HG03280 (cell line): ENCODE measurements at regions not wholly inside any gene's neighbourhood (a gene's known extent, or its start where the extent isn't known, plus 50 kb on each side); places are given as distances from the start of the nearest gene placed in this dataset.
"Not testable (repeated sequence)": the region's sequence is repeated elsewhere in the genome, so short reads cannot be mapped to it uniquely, and the experiment has no call there.

Source experiments
- ATAC-seq: cut with Tn5 transposase; IDR thresholded peaks from one replicate; pipeline ENCODE4 v1.9.1; 2021; ENCODE audit warnings: mild to moderate bottlenecking, moderate library complexity; ENCODE audit not compliant: unreplicated experiment

DNA sequence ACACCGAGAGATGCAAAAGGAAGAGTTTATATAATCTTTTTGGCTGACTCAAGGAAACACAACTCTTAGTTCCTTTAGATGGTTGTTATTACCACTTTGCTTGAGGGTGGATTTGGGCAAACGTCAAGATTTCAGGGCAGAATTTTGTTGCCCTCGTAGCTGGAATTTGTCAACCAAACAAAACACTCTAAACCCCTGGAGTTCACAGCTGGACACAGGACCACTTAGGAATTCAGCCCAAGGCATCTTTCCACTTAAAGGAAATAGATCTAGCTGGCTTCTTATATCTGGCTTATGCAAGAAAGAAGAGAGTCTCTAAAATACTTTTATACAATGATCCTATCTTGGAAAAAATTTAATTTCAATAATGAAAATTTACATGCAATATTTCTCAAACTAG is 237.8 kb upstream of the LRIG3 start:
- ATAC-seq: no peak

DNA sequence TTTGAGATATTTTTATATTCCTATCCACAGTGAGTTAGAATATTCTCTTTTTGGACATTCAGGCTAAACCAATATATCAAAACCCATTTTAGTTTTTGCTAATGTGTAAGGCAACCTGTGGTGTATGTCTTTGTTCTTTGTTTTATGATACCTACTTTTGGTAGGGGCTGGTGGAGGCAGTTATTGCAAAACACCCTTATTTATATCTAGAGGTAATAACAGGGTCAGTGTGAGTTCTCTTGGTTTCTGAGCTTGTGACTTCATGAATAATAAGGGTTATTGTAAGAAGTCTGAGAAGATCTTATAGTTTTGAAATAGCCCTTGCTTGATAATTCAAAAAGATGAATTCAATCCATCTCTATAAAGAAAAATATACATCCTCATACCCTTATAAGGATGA is 235.1 kb upstream of the LRIG3 start:
- ATAC-seq: no peak

DNA sequence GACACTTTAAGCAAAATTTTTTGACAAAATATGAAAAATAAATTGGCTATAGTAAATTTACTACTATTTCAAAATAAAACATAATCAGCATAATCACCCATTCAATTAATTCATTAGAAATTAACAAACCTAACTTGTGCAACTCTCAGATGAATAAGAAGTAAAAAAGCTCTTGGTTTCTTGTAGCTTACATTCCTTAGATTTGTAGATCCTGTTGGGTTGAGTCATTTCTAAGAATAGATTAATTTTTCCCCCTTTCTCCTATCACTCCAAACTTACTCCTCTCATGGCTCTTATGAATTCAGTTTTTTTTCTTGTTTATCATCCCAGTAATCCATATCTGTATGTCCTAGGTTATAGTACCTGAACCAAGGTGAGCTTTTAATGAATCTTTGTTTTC is 230.9 kb upstream of the LRIG3 start:
- no peak for ATAC-seq

DNA sequence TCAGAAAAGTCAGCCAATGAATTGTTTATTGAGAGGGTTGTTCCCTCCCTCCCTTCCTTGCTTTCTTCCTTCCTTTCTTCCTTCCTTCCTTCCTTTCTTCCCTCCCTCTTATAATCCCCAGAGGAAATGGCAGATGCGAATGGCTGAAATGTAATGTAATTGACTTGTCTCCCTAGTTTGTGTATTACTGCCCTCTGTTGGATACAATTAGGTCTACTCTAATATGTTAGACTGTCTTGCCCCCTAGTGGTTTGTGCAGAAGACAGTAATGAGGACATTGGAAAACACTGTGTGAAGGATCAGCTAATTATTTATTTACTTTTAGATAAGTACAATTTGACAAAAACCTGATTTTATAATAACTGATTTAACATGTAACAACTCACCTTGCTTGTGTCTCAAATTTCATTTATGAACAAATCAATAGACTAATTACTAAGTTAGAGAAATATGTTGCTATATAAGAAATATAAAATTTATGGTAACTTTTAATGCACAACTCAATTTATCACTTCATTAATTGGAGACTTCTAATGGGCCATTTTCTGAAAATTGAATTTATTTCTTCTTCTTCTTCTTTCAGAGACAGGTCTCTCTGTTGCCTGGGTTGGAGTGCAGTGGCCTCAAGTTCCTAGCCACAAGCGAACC is 229.8 kb upstream of the LRIG3 start:
- ATAC-seq: peak; percentile 100

DNA sequence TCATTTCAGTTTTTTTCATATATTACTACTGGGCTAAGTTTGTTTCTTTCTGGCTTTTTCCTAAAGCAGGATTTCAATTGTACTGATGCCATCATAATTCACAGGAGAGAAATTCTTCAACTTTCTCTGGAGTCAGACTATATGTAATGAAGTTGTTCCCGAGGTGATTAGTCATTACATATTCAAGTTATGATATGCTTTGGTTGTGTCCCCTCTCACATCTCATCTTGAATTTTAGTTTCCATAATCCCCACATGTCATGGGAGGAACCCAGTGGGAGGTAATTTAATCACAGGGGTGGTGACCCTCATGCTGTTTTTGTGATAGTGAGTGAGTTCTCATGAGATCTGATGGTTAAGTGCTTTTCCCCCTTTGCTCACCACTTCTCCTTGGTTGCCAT is 227.5 kb upstream of the LRIG3 start:
- no peak for ATAC-seq

DNA sequence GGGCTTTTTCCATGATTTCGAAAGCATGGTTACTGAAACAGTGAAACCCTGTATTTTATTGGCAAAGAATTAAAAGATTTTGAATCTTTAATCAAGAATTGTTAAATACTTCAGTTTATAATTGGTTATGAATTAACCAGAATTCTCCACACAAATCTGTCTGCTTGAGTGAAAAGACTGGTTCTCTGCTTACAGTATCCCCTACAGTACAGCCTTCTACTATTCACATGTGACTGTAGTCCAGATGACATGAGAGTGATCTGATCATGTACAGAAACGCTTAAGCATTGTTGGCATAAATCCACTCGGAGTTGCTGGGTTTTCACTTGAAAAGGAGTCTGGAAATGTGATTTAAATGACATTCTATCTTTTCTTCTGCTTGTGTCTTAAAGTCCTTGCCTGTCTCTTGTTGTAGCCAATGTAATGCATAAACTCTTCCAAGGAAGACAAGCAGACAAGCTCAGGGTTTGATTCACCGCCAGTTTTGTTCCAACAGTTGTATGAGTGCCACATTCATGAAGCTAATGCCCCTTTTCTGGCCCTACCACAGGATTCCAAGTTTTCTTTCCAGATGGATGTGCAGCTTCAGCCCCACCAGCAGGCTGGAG is 222.0 kb upstream of the LRIG3 start:
- ATAC-seq: no peak

DNA sequence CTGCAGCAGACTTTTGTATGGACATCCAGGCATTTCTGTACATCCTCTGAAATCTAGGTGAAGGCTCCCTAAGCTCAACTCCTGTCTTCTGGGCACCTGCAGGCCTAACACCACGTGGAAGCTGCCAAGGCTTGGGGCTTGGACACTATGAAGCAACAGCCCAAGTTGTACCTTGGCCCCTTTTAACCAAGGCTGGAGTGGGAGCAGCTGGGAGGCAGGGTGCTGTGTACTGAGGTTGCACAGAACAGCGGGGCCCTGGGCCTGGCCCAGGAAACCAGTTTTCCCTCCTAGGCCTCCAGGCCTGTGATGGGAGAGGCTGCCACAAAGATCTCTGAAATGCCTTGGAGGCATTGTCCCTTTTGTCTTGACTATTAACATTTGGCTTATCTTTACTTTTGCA is 214.4 kb upstream of the LRIG3 start:
- no peak for ATAC-seq

DNA sequence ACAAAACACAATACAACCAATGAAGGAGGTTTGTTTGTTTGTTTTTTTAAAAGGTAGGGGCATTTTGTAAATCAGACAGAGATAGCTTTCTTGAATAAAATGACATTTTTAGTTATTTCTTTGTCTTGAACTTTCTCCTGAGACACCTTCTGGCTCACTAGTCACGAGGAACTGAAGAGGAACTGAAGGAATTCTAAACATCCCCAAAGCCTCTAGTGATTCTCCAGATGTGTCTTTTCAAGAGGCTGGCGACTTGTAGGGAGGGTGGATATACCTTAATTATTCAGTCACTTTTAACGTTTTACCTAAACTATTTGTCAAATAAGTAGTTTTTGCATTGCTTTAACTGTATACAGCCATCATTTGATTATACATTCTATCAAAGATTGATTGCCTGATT is 211.2 kb upstream of the LRIG3 start:
- ATAC-seq: no peak

DNA sequence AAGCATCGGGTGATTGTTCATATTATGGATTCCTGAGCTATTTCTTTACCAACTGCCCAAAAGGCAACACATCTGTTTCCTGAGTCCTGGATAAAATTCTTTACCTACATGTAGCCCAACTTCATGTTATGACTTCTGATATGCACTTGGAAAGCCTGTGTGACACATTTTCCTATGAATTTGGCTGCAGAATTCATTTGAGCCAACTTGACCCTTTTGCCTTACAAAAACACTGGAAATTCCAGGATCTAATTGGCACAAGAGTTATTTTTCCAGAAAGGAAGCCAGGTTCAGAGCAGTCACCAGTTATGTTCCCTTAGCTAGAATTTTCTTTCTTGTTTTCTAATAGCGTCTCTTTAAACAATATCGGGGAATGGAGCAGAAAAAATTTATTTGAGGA is 202.5 kb upstream of the LRIG3 start:
- ATAC-seq: no peak

DNA sequence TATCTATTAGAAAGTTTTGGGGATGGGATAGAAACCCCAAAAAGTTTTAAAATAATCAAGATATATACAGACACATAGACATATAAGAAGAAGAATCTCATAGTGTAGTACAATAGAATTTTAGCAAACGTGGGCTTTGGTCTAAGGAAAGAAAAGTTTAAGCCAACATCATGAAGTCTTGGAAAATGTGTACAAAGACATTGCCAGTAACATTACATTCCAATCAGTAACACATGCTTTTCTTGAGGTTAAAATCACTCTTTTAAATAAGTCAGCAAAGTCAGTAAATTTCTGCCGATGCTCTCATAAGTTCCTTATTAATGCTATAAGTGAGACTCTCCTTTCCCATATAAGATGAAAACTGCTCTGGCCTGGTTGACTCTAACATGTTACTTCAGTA is 201.1 kb upstream of the LRIG3 start:
- no peak for ATAC-seq

DNA sequence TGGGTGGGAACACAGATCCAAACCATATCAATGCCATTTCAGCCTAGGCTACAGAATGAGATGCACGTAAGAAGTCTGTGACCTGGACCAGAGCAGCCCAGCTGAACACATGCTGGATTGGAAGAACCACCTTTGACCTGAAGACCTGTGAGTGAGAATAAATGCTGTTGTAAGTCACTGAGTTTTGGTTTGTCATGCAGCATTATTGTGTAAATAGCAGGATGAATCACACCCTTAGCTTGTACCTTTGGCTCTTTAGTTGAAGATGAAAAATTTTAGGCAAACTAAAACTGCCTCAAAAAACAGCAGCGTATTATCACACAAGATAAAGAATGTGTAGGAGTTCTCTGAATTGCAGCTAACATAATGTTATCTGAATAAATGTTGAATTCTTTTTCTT is 199.4 kb upstream of the LRIG3 start:
- no peak for ATAC-seq

DNA sequence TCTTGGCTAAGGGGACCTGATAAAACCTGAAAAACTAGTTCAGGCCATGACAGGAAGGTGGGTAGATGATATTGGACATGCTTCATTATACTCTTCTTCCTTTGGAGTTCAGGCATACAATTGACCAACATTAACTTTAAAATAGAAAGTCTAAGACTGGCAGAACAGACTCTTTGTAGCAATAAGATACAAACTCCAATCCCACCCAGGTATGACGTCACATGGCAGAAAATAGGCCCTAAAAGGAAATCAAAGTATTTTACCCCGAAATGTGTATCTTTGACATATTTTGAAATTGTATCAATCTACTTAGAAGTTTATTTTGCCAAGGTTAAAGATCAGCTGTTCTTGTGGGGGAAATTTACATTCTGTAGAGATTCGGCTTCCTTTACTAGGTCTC is 198.1 kb upstream of the LRIG3 start:
- no peak for ATAC-seq

DNA sequence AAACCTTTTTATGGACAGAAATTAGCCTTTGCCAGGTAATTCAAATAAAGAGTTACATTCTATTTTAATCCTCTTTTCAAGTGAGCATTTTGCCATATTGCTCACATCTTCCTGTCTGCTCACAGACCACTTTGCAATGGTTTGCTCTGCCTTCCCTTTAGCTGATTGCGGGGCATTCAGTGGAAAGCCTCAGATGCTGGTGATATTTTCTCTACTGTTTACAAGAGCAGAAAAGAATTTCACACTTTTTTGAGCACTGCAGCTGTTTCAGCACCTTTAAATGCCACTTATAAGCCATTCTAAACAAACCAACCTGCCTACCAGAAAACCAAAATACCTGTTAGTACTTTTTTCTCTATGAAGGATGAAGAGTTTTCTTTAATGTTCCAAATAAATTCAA is 195.7 kb upstream of the LRIG3 start:
- ATAC-seq: no peak

DNA sequence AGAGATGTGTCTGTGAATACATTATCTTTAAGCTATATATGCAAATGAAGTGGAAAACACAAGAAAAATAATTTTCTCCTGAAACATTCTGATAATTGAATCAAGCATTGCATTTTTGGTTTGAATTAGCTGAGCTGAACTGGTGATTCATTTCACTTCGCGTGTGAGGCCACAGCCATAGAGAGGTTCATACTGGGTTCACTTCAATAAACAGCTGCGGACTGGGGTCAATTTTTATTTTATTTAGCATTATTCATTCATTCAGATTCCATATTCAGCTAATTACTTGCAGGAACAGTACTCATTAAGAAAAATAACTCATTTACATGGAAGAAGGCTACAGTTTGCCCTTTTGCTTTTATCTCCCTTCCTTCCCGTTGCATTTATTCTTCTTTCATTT is 195.2 kb upstream of the LRIG3 start:
- ATAC-seq: no peak

DNA sequence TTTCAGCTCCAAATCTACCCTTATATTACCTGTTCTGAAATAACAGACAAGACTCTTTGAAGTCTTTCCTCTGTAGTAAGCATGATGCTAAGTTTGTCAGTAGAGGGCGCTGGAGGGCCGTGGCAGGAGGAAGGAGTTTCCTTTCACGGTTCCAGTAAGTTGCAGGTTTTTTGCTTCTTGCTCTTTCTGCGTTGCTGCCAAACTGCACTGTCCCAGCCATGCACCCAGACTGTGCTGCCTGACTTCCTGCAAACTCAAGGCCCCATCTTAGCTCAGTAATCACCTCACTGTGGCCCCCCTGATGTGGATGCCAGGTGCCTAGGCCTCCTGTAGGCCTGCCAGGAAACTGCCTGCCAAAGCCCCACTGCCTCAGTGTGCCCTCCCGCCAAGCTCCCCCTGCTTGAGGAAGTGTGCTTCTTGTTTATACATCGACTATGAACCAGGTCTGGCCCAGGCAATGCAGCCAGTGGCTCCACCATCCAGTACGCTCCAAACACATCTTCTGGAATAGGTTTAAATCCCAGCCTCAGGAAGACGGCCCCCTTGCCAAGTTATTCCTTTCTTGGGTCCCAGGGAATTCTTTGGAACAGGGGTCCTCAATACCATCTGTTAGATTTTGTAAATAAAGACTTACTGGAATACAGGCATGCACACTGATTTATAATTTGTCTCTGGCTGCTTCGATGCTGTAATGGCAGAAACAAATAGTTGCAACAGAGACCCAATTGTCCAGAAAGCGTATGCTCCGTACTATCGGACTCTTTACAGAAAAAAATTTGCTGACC is 193.7 kb upstream of the LRIG3 start:
- peak; percentile 94 for ATAC-seq

DNA sequence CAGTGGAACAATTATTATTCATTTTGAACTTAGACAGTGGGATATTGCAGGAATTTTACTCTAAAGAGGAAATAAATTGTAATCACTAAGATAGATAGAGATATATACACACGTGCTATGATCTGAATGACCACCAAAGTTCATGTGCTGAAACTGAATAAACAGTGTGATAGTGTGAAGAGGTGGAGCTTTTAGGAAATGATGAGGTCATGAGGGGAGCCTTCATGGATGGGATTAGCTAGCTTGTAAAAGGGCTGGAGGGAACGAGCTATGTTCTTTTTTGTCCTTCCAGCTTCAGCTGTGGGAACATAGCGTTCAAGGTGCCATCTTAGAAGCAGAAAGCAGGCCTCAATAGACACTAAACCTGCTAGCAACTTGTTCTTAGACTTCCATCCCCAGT is 191.5 kb upstream of the LRIG3 start:
- no peak for ATAC-seq

DNA sequence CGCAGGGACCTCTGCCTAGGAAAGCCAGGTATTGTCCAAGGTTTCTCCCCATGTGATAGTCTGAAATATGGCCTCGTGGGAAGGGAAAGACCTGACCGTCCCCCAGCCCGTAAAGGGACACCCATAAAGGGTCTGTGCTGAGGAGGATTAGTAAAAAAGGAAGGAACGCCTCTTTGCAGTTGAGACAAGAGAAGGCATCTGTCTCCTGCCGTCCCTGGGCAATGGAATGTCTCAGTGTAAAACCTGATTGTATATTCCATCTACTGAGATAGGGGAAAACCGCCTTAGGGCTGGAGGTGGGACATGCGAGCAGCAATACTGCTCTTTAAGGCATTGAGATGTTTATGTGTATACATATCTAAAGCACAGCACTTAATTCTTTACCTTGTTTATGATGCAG is 188.2 kb upstream of the LRIG3 start:
- ATAC-seq: not testable (repeated sequence)

DNA sequence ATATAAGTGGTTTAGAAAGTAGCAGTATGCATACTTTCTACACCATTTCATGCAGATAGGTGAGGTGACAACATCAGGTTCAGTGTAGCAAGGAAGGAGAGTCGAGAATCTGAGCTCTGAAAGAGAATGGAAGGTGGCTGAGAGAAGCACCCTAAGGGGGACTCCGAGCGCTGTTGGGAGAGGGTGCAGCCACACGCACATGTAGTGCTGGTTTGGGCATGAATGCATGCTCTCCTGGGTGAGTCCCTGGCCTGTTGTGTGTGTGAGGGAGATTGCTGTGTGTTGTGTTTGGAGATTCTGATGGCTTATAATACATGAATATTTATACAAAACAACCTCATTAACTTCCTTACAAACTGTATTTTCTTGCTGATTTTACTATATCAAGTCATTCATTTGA is 180.3 kb upstream of the LRIG3 start:
- ATAC-seq: no peak

DNA sequence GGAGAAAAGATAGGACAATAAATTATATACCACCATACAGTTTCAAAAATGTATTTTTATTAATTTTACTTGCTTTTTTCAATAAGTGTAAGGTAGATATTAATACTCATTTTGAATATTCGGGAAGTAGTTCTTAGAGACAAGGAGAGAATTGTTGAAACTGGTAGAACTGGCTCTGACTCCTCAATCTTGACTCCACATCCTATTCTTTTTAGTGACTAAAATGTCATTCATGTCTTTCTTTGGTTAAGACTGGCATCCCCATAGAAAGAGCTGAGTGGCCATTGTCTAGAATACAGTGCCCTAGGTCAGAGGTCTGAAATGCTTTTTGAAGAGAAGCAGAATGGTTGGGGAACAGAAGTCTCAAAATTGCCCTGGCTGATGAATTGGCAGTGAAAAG is 177.6 kb upstream of the LRIG3 start:
- ATAC-seq: no peak

DNA sequence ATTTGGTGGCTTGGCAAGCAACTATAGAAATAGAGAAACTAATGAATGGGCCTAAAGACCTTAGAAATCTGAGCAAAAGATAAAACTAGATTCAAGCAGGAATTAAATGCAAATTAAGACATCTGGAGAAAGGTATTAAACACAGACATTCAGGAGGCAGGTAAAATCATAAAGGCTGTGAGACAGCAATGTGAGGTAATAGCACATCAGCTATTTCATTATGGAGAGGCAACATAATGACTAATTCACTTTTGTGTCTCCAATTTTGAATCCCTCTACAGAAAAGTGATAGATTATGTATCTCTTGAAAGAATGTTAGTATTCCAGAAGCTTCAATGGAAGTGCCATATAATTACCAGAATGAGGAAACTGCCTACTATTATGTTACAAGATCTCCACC is 175.9 kb upstream of the LRIG3 start:
- no peak for ATAC-seq

DNA sequence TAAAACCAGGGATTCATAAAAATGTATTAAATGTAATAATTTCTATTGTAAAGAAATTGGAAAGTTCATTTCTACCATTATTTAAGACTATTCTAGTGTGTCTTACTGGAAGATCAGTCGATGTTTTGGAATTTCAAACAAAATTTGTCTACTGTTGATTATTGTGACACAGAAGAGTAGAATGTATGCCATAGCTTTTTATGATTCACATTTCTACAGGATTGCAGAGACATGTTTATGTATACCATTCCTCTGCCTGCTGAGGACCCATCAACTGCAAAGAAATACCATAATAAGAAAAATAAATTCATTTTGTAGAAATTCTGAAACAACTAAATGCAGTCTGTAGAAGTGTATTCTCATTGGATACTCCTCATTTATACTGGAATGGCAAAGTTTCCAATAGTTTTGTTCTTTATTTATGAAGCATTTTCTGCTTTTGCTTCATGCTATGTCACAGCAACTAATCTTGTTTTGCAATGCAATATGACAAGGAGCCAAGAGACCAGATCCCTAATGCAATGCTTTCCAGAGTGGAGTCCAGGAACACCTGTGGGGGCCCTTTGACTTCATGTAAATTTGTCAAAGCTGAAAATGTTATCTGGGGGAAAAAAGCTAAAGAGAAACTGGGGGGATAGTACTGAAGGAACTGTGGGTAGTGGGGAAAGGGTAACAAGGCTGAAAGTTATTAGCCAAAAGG is 172.9 kb upstream of the LRIG3 start:
- ATAC-seq: no peak

DNA sequence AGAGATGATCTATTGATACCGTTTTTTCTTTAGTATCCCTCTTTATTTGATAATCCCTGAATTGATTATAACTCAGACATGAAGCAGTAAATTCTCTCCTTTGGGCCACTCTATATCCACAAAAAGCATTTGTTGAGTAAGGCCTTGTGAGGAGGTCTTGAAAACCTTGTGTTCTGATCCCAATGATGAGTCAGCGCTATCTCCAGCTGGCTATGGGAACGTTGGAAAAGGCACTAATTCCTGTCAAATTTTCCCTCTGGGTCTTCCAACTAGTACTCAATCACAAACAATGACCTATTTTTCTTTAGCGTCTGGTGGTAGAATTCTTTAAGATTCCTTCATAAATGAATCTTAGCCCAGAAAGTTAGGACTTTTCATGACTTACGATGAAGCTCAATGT is 168.4 kb upstream of the LRIG3 start:
- ATAC-seq: no peak
